IPS-15b (cell line): ENCODE measurements at regions not wholly inside any gene's neighbourhood (a gene's known extent, or its start where the extent isn't known, plus 50 kb on each side); places are given as distances from the start of the nearest gene placed in this dataset.

Experiments used
- H3K27me3 ChIP-seq: one replicate; pipeline ENCODE4 v1.6.1; 2013; ENCODE audit warnings: low read length; ENCODE audit not compliant: control insufficient read depth, insufficient read depth
- H3K36me3 ChIP-seq: one replicate; pipeline ENCODE4 v1.6.1; 2013; ENCODE audit warnings: low read length; ENCODE audit not compliant: control insufficient read depth, insufficient read depth
- H3K4me1 ChIP-seq: one replicate; pipeline ENCODE4 v1.6.1; 2013; ENCODE audit warnings: mild to moderate bottlenecking, low read length; ENCODE audit not compliant: control insufficient read depth, insufficient read depth
- H3K4me3 ChIP-seq: one replicate; pipeline ENCODE4 v1.5.1; 2013; ENCODE audit warnings: low read depth, low read length
- H3K9ac ChIP-seq: one replicate; pipeline ENCODE4 v1.6.1; 2013; ENCODE audit warnings: low read depth, mild to moderate bottlenecking, low read length
- H3K9me3 ChIP-seq: one replicate; pipeline ENCODE4 v1.6.1; 2013; ENCODE audit warnings: mild to moderate bottlenecking, low read length; ENCODE audit not compliant: control insufficient read depth, insufficient read depth

DNA sequence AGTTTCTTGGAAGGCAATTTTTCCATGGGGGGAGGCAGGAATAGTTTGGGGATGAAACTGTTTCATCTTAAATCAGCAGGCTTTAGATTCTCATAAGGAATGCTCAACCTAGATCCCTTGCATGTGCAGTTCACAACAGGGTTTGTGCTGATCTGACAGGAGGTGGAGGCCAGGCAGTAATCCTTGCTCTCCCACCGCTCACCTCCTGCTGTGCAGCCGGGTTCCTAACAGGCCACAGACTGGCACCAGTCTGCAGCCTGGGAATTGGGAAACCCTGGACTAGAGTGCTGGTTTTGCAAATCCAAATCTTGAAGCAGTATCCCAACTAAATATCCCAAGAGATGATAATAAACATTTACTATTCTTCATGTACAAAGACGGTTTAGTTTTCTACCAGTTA is 256.3 kb upstream of the TMCO5A start:
- H3K36me3 ChIP-seq, result no peaks in the 10 kb centered on the region
- no peak overlapping the region for H3K4me3 ChIP-seq
- no peaks in the 10 kb centered on the region for H3K27me3 ChIP-seq
- H3K9ac ChIP-seq, result no peak overlapping the region
- no peaks in the 10 kb centered on the region for H3K4me1 ChIP-seq
- no peaks in the 10 kb centered on the region for H3K9me3 ChIP-seq

DNA sequence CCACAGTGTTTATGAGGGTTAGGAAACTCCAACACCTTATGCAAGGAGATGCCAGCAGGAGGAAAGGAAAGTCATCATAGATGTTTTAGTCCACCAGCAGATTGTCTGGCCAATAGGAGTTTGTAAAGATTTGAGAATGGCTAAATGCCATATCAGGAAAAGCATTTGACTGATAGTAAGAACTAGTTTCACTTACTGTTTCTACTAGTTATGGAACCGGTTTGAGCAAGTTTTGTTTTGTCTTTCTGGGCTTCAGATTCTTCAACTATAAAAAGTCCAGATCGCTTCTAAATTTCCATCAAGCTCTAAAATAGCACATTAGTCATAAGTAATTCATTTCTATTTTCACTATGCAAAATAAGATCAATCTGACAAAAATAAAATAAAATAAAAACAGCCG is 254.8 kb upstream of the TMCO5A start:
- Histone ChIP-seq H3K36me3 (no peaks in the 10 kb centered on the region), H3K9me3 (no peaks in the 10 kb centered on the region), H3K4me3 (no peak overlapping the region), H3K27me3 (no peaks in the 10 kb centered on the region), H3K9ac (no peak overlapping the region), H3K4me1 (no peaks in the 10 kb centered on the region)

DNA sequence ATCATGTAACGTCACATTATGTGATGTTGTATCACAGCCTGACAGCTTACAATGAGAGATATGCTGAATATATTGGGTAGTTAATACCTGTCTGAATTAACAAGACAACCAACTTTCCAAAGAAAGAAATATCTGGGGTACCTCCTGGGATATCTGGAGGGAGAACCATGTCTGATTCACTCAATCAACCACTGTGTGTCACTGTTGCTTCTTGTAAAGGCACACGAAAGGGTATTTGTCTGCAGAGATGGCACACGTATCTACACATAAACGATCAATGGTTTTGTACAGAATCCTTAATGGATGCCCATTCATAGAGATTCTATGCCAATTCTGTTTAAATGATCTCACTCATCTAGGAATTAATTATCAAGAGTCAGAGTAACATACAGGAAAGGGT is 252.1 kb upstream of the TMCO5A start:
- Histone ChIP-seq H3K4me3 (no peak overlapping the region), H3K4me1 (no peaks in the 10 kb centered on the region), H3K9ac (no peak overlapping the region), H3K9me3 (no peaks in the 10 kb centered on the region), H3K27me3 (no peaks in the 10 kb centered on the region), H3K36me3 (no peaks in the 10 kb centered on the region)

DNA sequence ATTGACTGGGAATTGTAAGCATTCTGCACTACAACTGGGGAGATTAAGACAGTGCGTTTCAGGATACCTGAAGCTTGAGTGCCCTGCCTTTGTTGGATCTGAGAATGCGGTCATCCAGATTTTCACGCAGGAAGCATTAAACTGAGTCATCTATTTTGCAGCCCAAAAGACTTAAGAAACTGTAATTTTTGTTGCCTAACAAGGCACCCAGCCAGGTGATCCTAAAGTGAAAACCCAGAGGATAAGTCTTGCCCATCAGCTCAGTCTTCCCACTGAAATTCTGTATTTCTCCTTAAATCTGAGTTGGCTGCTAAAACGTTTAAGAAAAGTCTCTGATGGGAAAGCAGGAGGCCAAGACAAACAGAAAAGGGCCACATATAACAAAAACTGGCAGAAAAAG is 242.5 kb upstream of the TMCO5A start:
- Histone ChIP-seq H3K4me3 (no peak overlapping the region), H3K4me1 (no peaks in the 10 kb centered on the region), H3K36me3 (no peaks in the 10 kb centered on the region), H3K27me3 (no peaks in the 10 kb centered on the region), H3K9ac (no peak overlapping the region), H3K9me3 (no peaks in the 10 kb centered on the region)

DNA sequence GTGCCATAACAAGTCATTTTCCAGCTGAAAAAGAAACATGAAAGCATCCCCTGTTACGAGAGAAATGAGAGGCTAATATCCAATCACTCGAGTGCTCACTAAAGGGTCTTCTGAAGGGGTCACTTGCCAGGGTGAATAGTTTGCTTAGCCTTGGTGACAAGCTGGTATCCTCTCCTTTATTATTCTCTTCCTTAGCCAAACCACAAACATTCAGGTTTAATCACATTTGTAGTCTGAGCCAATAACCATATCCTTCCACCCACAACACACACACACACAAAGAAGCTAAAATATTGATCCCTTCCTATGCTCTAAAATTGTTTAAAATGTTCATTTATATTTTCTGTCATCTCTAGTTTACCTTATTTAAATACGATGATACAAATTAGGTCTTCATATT is 240.5 kb upstream of the TMCO5A start:
- H3K27me3 ChIP-seq, result no peaks in the 10 kb centered on the region
- no peak overlapping the region for H3K9ac ChIP-seq
- H3K36me3 ChIP-seq, result no peaks in the 10 kb centered on the region
- H3K4me3 ChIP-seq, result no peak overlapping the region
- no peaks in the 10 kb centered on the region for H3K4me1 ChIP-seq
- H3K9me3 ChIP-seq, result no peaks in the 10 kb centered on the region

DNA sequence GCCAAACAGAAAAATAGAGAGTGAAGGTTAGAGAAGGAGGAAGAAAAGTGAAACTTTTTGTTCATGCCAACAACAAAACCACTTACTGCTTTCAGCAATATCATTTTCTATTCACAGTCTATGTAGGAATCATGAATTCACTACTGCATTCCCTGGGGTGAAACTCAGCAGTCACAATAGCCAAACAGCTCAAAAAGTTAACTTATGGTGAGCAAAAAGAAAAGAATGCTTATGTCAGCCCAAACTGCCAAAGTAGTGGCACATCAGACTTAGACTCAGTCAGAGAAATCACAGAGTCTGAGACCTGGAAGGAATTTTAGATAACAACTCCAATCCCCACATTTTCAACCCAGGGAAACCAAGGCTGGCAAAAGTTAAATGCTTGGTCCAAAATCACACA is 238.7 kb upstream of the TMCO5A start:
- no peaks in the 10 kb centered on the region for H3K9me3 ChIP-seq
- no peaks in the 10 kb centered on the region for H3K4me1 ChIP-seq
- H3K4me3 ChIP-seq, result no peak overlapping the region
- H3K36me3 ChIP-seq, result no peaks in the 10 kb centered on the region
- no peaks in the 10 kb centered on the region for H3K27me3 ChIP-seq
- H3K9ac ChIP-seq, result no peak overlapping the region

DNA sequence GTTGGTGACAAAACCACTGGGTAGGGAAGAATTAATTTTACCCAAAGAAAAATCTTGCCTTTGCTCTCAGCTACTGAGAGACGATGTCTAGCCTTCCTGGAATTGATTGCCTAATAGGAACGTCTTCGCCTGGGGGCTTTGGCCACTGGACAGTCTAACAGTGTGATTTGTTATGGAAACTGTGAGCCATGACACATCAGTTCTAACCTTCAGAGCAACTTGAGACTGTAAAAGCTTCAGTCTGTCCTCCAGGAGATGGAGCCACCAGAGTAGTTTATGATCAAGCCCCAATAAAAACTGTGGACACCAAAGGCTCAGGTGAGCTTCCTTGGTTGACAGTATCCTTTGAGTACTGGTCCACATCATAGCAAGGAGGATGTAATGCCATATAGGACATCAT is 235.8 kb upstream of the TMCO5A start:
- no peaks in the 10 kb centered on the region for H3K36me3 ChIP-seq
- H3K4me1 ChIP-seq, result no peaks in the 10 kb centered on the region
- H3K4me3 ChIP-seq, result no peak overlapping the region
- no peak overlapping the region for H3K9ac ChIP-seq
- H3K27me3 ChIP-seq, result no peaks in the 10 kb centered on the region
- H3K9me3 ChIP-seq, result no peaks in the 10 kb centered on the region

DNA sequence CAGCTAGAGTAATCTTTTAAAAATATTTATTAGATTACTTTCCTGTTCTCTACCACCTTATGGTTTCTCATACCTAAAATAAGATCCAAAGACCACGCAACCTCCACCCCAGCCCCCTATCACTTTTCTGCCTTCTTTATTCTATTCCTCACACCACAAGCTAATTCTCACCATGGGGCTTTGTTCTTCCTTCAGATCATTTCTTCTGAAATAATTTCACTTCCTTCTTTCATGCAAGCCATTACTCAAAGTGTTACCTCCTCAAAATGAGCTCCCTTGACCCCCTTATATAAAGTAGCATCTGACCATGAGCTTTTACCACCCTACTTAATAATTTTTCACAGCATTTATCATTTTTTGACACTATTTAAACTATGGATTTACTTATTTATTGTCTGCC is 233.2 kb upstream of the TMCO5A start:
- Histone ChIP-seq H3K36me3 (no peaks in the 10 kb centered on the region), H3K9ac (no peak overlapping the region), H3K27me3 (no peaks in the 10 kb centered on the region), H3K9me3 (no peaks in the 10 kb centered on the region), H3K4me3 (no peak overlapping the region), H3K4me1 (no peaks in the 10 kb centered on the region)

DNA sequence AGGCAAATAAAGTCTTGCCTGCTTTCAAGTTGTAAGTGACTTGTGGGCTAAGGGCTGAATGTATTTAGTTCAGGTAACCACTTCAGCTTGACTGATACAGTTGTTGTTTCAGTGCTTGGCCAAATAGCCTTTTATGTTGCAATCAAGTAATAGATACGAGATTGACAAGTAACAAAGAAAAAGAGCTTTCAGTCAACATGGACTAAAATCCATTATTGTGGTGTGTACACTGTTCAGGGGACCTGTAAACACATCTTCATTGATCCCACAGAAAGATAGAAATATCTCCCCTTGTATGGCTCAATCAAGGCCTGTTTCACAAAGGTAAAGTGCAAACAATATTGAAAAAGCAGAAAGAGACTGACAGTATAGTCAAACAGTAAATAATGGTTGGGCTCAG is 224.8 kb upstream of the TMCO5A start:
- Histone ChIP-seq H3K9ac (no peak overlapping the region), H3K4me3 (no peak overlapping the region)

DNA sequence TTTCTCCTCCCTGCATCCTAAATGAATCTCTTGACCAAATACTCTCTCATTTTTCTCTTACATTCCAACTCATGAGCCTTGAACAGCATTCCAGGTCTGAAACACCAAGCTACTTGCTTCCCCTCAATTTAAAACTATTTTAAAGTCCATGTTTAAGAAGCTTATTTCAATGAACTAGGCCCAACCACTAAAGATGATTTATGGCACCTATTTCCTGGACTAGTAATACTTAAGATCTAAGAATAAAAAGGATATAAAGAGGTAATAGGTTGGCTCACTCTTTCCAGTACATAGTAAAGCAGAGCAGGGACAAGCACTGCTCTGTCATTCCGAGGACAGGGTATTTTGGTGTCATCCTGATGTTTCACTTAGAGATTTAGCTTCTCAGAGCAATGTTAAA is 219.3 kb upstream of the TMCO5A start:
- Histone ChIP-seq H3K4me3 (no peak overlapping the region), H3K36me3 (no peaks in the 10 kb centered on the region), H3K27me3 (no peaks in the 10 kb centered on the region), H3K9ac (no peak overlapping the region), H3K4me1 (no peaks in the 10 kb centered on the region), H3K9me3 (no peaks in the 10 kb centered on the region)

More for the DNA sequence above, 224.8 kb upstream of the TMCO5A start:
- Histone ChIP-seq H3K36me3 (no peaks in the 10 kb centered on the region), H3K27me3 (no peaks in the 10 kb centered on the region), H3K4me1 (no peaks in the 10 kb centered on the region), H3K9me3 (no peaks in the 10 kb centered on the region)

DNA sequence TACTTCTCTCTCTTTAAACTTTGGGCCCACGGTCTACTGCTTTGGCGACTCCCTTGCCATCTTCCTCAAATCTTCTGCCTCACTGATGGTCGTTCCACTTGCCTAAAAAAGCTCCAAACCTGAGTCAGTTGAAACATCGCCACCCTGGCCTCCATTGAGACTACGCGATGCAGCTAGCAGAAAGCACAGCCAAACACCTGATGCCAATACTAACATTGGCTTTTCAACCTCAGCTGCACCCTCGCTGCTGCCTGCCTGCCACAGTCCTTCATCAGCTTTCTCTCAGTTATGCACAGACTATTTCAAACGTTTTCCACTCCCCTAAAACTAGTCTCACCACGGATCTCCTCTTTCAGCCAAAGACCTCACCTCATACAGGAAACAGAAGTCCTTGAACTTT is 214.2 kb upstream of the TMCO5A start:
- Histone ChIP-seq H3K4me1 (no peaks in the 10 kb centered on the region), H3K27me3 (no peaks in the 10 kb centered on the region), H3K36me3 (no peaks in the 10 kb centered on the region)

DNA sequence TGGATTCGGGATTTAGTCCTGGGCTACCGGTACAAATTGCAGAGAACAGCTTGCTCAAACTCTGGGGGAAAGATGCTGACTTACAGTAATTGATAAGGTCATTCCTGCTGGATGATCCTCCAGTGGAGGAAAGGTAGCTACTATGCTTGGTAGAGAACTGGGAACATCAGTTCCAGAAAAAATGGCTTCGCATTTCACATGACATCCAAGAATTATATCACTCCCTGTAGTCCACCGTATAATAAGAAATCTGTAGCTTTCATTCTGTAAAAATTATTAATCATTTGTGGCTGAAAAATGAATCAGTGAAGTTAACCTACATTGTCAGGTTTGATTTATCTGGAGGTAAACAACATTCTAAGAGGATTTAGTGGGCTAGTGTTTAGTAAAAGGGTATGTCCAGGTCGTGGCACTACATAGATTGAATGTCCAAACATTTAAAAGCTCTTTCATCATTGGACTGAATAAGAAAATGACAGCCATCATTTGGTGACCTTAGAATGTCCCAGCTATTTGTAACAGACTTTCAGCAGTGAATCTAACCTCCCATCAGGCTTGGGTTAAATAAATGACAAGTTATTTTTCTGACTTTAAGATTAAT is 203.2 kb upstream of the TMCO5A start:
- Histone ChIP-seq H3K4me1 (no peaks in the 10 kb centered on the region), H3K27me3 (no peaks in the 10 kb centered on the region), H3K9ac (no peak overlapping the region), H3K36me3 (no peaks in the 10 kb centered on the region), H3K9me3 (no peaks in the 10 kb centered on the region), H3K4me3 (no peak overlapping the region)

More for the DNA sequence above, 214.2 kb upstream of the TMCO5A start:
- Histone ChIP-seq H3K9ac (no peak overlapping the region), H3K4me3 (no peak overlapping the region), H3K9me3 (no peaks in the 10 kb centered on the region)
